ENCODE measurements at regions not wholly inside any gene's neighbourhood (a gene's known extent, or its start where the extent isn't known, plus 50 kb on each side); places are given as distances from the start of the nearest gene placed in this dataset.
A peak's percentile ranks its signal among the peaks of the same experiment; 100 is the strongest.

- H3K9ac ChIP-seq (ENCODE audit: low read length in 3 of 3) = no peak overlapping the region
- no peak overlapping the region for H3K27ac ChIP-seq (ENCODE audit: low read depth in 2 of 2, low read length in 2 of 2)
- DNase-seq (no peak), FAIRE-seq (no peak)
- H3K4me1 ChIP-seq (ENCODE audit: control insufficient read depth in 2 of 3, insufficient read depth in 2 of 3, low read depth in 1 of 3, low read length in 3 of 3) = no peaks in the 10 kb centered on the region
- no peaks in the 10 kb centered on the region for H3K27me3 ChIP-seq (ENCODE audit: control insufficient read depth, insufficient read depth, low read length)
- intact Hi-C loops (cut with DNase I) = no loop called here
- H3K4me3 ChIP-seq (ENCODE audit: low read length in 3 of 3) = no peak overlapping the region
- TF ChIP-seq, protein P1, sequence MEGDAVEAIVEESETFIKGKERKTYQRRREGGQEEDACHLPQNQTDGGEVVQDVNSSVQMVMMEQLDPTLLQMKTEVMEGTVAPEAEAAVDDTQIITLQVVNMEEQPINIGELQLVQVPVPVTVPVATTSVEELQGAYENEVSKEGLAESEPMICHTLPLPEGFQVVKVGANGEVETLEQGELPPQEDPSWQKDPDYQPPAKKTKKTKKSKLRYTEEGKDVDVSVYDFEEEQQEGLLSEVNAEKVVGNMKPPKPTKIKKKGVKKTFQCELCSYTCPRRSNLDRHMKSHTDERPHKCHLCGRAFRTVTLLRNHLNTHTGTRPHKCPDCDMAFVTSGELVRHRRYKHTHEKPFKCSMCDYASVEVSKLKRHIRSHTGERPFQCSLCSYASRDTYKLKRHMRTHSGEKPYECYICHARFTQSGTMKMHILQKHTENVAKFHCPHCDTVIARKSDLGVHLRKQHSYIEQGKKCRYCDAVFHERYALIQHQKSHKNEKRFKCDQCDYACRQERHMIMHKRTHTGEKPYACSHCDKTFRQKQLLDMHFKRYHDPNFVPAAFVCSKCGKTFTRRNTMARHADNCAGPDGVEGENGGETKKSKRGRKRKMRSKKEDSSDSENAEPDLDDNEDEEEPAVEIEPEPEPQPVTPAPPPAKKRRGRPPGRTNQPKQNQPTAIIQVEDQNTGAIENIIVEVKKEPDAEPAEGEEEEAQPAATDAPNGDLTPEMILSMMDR (IDR thresholded peaks at IDR 0.05; ENCODE audit: borderline replicate concordance, extremely low read depth, insufficient read depth) = no peak
- peaks cover 0 to 7% (median 0%) of the 10 kb centered on the region in 3 donors for H3K9me3 ChIP-seq (ENCODE audit: control insufficient read depth in 2 of 3, insufficient read depth in 1 of 3, low read length in 3 of 3)
- H3K36me3 ChIP-seq (ENCODE audit: control insufficient read depth in 2 of 3, insufficient read depth in 3 of 3, low read length in 3 of 3) = no peaks in the 10 kb centered on the region
These were observed 796.8 kb downstream of the ARAP2 start for GRCh38 chr4:35447474-35447873.

DNA sequence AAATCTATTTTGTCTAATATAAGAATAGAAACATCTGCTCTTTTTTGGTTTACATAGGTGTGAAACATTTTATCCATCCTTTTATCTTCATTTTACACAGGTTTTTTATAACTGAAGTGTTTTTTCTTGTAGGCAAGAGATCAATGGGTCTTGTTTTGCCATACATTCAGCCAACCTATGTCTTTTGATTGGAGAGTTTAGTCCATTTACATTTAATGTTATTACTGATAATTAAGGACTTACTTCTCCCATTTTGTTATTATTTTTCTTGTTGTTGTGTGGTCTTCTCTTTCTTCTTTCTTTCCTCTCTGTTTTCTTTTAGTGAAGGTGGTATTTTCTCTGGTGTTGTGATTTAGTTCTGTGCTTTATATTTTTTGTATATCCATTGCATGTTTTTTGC is 785.3 kb downstream of the ARAP2 start:
- DNase-seq (no peak), FAIRE-seq (no peak)
- Histone ChIP-seq H3K36me3 (ENCODE audit: control insufficient read depth in 2 of 3, insufficient read depth in 3 of 3, low read length in 3 of 3) (no peaks in the 10 kb centered on the region), H3K4me3 (ENCODE audit: low read length in 3 of 3) (no peak overlapping the region), H3K9me3 (ENCODE audit: control insufficient read depth in 2 of 3, insufficient read depth in 1 of 3, low read length in 3 of 3) (no peaks in the 10 kb centered on the region), H3K27me3 (ENCODE audit: control insufficient read depth, insufficient read depth, low read length) (no peaks in the 10 kb centered on the region), H3K4me1 (ENCODE audit: control insufficient read depth in 2 of 3, insufficient read depth in 2 of 3, low read depth in 1 of 3, low read length in 3 of 3) (no peaks in the 10 kb centered on the region), H3K27ac (ENCODE audit: low read depth in 2 of 2, low read length in 2 of 2) (no peak overlapping the region), H3K9ac (ENCODE audit: low read length in 3 of 3) (no peak overlapping the region)
- intact Hi-C loops (cut with DNase I) = no loop called here
- TF ChIP-seq, protein P1 (IDR thresholded peaks at IDR 0.05; ENCODE audit: borderline replicate concordance, extremely low read depth, insufficient read depth) = no peak

- Histone ChIP-seq H3K9ac (ENCODE audit: low read length in 3 of 3) (no peak overlapping the region), H3K4me3 (ENCODE audit: low read length in 3 of 3) (no peak overlapping the region), H3K27ac (ENCODE audit: low read depth in 2 of 2, low read length in 2 of 2) (no peak overlapping the region), H3K27me3 (ENCODE audit: control insufficient read depth, insufficient read depth, low read length) (no peaks in the 10 kb centered on the region), H3K4me1 (ENCODE audit: control insufficient read depth in 2 of 3, insufficient read depth in 2 of 3, low read depth in 1 of 3, low read length in 3 of 3) (no peaks in the 10 kb centered on the region), H3K36me3 (ENCODE audit: control insufficient read depth in 2 of 3, insufficient read depth in 3 of 3, low read length in 3 of 3) (no peaks in the 10 kb centered on the region), H3K9me3 (ENCODE audit: control insufficient read depth in 2 of 3, insufficient read depth in 1 of 3, low read length in 3 of 3) (no peaks in the 10 kb centered on the region)
- FAIRE-seq (no peak), DNase-seq (peak in 1 of 5 donors; percentile 26)
- TF ChIP-seq, protein P1 (IDR thresholded peaks at IDR 0.05; ENCODE audit: borderline replicate concordance, extremely low read depth, insufficient read depth) = no peak
- intact Hi-C loops (cut with DNase I) = no loop called here
These were observed 782.2 kb downstream of the ARAP2 start for GRCh38 chr4:35461931-35462659.

Measured in kidney (tissue), 13 donors.